ENCODE measurements at regions not wholly inside any gene's neighbourhood (a gene's known extent, or its start where the extent isn't known, plus 50 kb on each side); places are given as distances from the start of the nearest gene placed in this dataset.

- DNase-seq (ENCODE audit: low read depth), result no peak
Measured at GRCh38 chr3:116630494-116630893, 79.1 kb upstream of the TUSC7 start.

- DNase-seq (ENCODE audit: low read depth), result no peak
Measured at GRCh38 chr3:116639641-116640040, 69.9 kb upstream of the TUSC7 start.

- DNase-seq (ENCODE audit: low read depth), result no peak
Measured at GRCh38 chr3:116640109-116640508, 69.5 kb upstream of the TUSC7 start.

- no peak for DNase-seq (ENCODE audit: low read depth)
Measured at GRCh38 chr3:116643001-116643400, 66.6 kb upstream of the TUSC7 start.

GRCh38 chr3:116647996-116648395 is 61.6 kb upstream of the TUSC7 start:
- DNase-seq (ENCODE audit: low read depth), result no peak

All from myocyte (in vitro differentiated cells).